ENCODE measurements at regions not wholly inside any gene's neighbourhood (a gene's known extent, or its start where the extent isn't known, plus 50 kb on each side); places are given as distances from the start of the nearest gene placed in this dataset.
"Not testable (repeated sequence)": the region's sequence is repeated elsewhere in the genome, so short reads cannot be mapped to it uniquely, and the experiment has no call there.

- no peak for ATAC-seq
Measured at GRCh38 chr16:72590151-72590937, 418.4 kb upstream of the PMFBP1 start.

DNA sequence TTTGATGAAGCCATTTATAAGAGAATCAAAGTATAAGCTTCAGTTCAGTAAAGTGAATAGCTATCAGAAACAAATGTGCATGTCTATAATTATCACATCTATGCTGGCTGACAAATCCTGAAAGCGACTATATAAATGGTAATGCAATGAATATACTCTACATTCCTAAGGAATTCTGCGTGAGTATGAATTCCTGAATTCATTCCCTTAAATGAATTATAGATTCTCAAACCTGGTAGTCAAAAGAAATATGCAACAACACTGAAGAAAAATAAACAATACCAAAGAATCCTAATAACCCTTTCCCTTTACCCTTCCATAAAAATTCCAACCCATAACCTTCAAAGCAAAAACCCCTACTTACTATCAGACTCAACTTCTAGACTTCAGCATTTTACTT is 416.6 kb upstream of the PMFBP1 start:
- ATAC-seq = no peak

- not testable (repeated sequence) for ATAC-seq
Measured at GRCh38 chr16:72578061-72578460, 406.1 kb upstream of the PMFBP1 start.

- ATAC-seq = no peak
Measured at GRCh38 chr16:72576189-72576588, 404.2 kb upstream of the PMFBP1 start.

DNA sequence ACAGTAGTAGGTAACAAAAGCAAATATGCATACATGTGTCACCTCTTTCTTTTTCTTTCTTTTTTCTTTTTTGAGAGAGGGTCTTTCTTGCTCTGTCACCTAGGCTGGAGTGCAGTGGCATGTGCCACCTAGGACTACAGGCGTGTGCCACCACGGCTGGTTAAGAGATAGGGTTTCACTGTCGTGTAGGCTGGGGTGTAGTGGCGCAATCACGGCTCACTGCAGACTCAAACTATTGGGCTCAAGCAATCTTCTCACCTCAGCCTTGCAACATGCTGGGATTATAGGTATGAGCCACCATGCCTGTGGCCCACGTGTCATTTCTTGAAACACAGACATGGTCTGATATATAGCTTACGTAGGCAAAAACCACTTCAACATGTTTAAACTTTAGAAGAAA is 397.7 kb upstream of the PMFBP1 start:
- no peak for ATAC-seq

DNA sequence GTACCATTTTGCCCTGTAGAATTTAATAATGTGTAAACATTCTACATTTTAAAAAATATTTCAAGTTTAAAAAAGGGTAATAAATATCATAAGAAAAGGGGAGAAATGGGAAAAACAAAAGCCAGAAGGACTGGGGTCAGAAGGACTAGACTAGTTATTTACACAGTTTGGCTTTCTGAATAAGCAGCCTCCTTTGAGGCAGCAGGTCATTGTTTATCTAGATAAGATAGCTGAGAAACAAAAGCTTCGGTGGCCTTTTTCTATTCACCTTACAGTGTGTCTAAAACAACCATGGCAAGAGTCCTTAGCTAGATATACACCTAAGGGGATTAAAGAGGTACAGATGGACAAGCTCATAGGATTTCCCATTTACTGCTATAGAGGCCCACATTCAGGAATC is 396.5 kb upstream of the PMFBP1 start:
- no peak for ATAC-seq

- ATAC-seq = no peak
Measured at GRCh38 chr16:72566174-72566573, 394.2 kb upstream of the PMFBP1 start.

DNA sequence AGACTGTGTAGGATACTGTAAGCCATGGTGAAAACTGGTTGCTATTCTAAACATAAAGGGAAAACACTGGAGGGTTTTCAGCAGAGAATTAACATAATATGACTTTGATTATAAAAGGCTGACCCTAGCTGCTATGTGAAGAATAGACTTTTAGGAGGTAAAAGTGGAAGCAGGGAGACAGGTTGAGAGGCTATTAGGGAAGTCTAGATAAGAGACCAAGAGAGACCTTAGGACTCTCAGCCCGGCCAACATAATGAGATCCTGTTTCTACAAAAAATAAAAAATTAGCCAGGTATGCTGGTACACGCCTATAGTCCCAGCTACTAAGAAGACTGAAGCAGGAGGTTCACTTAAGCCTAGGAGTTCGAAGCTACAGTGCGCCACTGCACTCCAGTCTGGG is 393.2 kb upstream of the PMFBP1 start:
- ATAC-seq = no peak

GRCh38 chr16:72560617-72561016 is 388.7 kb upstream of the PMFBP1 start:
- ATAC-seq = no peak

DNA sequence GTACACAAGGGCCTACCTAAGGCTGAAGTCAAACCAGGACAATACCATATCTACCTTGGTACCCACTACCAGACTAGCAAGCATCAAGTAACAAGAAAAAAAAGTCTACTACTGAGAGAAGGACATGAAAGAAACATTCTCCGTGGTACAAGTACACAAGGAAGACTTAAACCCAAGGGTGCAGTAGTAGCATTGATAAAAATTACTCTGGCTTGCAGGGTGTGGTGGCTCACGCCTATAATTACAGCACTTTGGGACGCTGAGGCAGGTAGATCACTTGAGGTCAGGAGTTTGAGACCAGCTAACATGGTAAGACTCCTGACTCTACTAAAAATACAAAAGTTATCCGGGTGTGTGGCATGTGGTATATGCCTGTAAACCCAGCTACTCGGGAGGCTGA is 386.5 kb upstream of the PMFBP1 start:
- no peak for ATAC-seq

DNA sequence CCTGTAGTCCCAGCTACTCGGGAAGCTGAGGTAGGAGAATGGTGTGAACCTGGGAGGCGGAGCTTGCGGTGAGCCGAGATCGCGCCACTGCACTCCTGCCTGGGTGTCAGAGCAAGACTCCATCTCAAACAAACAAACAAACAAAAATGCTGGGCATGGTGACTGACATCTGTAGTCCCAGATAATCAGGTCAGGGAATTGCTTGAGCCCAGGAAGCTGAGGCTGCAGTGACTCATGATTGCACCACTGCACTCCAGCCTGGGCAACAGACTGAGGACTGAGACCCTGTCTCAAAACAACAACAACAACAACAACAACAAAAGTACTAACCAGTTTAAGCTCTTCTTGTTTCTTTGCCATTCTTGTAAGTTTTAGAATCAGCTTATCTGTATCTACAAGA is 383.0 kb upstream of the PMFBP1 start:
- no peak for ATAC-seq

- ATAC-seq = no peak
Measured at GRCh38 chr16:72552654-72553053, 380.7 kb upstream of the PMFBP1 start.

DNA sequence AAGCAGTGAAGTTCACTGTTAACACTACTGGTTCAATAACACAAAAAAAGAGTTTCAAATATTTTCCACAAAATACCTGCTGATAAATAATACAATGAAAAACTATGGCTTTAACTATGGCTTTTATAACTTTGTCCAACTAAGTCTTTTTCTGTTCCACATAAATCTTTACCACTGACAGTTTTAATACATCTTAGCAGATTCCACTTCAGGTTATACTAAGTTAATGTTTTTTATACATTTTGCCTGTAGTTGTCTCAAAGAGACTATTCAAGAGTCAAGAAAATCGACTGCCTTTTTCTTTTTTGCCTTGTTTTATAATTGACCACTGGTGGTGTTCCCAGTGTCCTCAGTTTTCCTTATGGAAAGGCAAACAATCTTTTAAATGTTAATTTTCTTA is 379.7 kb upstream of the PMFBP1 start:
- no peak for ATAC-seq

- ATAC-seq = no peak
Measured at GRCh38 chr16:72549878-72550277, 377.9 kb upstream of the PMFBP1 start.

GRCh38 chr16:72542102-72542501 is 370.1 kb upstream of the PMFBP1 start:
- ATAC-seq = peak; percentile 63

GRCh38 chr16:72537664-72538063 is 365.7 kb upstream of the PMFBP1 start:
- no peak for ATAC-seq

DNA sequence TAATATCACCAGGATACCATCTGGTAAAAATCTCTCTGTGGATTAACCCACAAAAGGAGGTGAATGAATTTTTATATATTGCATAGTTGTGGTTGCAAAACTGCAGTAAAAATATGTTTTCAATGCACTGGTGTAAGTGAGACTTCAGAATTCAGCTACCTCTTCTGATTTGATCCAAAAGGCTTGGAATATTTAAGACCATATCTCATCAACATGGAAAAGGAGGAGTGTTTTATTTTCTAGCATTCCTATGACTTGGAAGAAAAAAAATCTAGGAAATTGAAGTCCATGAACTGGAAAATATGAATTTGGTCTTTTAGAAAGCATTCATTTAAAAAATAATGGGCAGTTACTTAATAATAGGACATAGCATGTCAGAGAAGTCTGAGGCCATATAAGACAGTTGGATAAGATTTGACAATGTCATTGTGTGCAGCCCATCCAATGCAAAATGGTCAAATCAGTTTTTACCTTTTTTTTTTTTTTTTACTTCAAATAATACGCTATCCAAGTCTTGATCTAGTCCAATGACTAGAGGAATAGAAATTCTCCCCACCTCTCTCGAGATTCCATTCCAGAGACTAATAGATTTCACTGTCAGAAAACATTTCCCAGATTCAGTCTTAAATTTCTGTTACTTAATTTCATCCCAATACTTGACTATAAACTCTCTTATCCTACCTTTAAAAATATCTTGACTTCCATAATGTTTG is 364.9 kb upstream of the PMFBP1 start:
- no peak for ATAC-seq

DNA sequence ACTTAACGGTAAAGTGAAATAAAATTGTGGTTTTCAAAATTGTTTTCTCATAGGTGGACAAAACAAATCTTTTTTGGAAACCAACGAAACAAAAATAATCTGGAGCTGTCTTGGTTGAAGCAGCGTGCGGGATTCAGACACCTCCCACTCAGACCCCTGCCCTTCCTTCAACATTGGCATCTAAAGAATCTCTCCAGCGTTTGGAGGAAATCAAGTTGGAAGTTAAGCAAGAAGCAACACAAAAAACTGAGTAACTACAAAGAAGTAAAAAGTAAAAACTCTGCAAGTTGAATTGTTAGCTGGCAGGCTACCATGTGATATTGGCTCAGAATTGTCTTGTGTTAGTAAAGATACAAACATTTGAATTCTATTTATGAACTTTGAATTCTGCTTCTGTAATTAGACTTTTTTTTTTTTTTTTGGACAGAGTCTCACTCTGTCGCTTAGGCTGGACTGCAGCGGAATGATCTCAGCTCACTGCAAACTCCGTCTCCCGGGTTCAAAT is 361.0 kb upstream of the PMFBP1 start:
- no peak for ATAC-seq

DNA sequence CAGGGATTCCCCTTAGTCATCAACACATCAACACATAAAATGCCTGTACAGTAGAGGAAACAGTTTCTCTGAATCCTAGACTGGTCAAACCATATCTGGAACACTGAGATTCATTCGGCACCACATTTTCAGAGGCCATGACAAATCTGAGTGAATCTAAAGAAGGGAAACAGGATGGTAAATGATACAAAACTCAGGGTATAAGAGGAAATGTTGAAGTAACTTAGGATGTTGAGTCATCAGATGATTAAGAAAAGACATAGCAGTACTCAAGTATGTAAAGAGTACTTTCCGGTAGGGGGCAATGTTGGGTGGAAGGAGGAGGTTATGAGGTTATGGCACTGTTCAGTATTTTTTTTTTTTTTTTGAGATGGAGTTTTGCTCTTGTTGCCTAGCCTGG is 358.5 kb upstream of the PMFBP1 start:
- peak; percentile 28 for ATAC-seq

DNA sequence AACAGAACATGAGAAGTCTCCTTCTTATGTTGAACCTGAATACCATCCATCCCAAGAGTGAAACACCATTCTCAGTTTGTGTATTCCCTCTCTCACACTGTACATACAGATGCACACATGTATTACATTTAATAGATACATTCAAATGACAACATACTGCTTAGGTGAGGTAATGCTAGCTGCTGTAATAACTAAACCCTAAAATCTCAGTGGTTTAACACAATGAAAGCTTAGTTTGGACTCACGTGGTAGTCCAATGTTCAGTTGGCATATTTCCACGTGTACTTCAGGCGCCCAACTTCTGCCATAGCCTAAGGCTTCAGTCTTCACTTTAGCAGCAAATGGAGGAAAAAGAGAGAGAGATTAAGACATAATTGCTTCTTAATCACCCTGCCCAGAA is 351.1 kb upstream of the PMFBP1 start:
- ATAC-seq = no peak

GRCh38 chr16:72517154-72517553 is 345.2 kb upstream of the PMFBP1 start:
- peak; percentile 69 for ATAC-seq

GRCh38 chr16:72511171-72511570 is 339.2 kb upstream of the PMFBP1 start:
- ATAC-seq = no peak

GRCh38 chr16:72508191-72508590 is 336.2 kb upstream of the PMFBP1 start:
- no peak for ATAC-seq

DNA sequence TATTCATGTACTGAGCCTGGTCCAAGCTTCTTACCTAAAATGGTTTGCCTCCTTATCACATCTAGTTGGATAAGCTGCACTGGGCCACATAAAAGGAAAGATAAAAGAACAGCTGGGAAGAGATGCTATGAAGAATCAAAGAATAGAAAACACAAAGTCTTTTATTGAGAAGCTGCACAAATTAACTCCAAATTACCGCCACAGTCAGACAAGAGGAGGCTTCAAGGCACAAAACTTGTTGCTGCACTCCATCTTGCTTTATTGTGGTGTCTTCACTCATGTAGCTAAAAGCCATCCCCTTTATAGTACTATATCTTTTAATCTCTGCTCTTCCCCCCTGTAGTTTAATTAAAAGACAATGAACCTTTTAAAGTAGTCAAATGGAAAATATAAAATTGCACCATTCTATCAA is 330.6 kb upstream of the PMFBP1 start:
- no peak for ATAC-seq
